Effector memory CD8-positive, alpha-beta T cell (primary cell): ENCODE measurements at regions not wholly inside any gene's neighbourhood (a gene's known extent, or its start where the extent isn't known, plus 50 kb on each side); places are given as distances from the start of the nearest gene placed in this dataset.
"Not testable (repeated sequence)": the region's sequence is repeated elsewhere in the genome, so short reads cannot be mapped to it uniquely, and the experiment has no call there.

Source experiments
- ATAC-seq: fragments of 150-1000 bp; cut with Tn5 transposase; replicated peaks from 2 replicates; pipeline ENCODE4 v1.10.0; 2021; ENCODE audit warnings: mild to moderate bottlenecking, moderate library complexity
- DNase-seq, 3 experiments: peaks; one replicate each; pipeline ENCODE4 v3.0.0; 2021
- H3K27ac Mint-ChIP-seq, 2 donors: one replicate each; pipeline ENCODE4 v1.8.0; 2022; ENCODE audit warnings: mild to moderate bottlenecking in 2 of 2, mixed read lengths in 2 of 2, moderate library complexity in 2 of 2
- H3K27me3 Mint-ChIP-seq, 2 donors: one replicate each; pipeline ENCODE4 v1.8.0; 2022; ENCODE audit warnings: mixed read lengths in 2 of 2
- H3K36me3 Mint-ChIP-seq: one replicate; pipeline ENCODE4 v1.8.0; 2022; ENCODE audit warnings: mild to moderate bottlenecking, moderate library complexity, mixed read lengths; ENCODE audit not compliant: insufficient read depth
- H3K4me1 Mint-ChIP-seq, 2 donors: one replicate each; pipeline ENCODE4 v1.8.0; 2022; ENCODE audit warnings: low read depth in 2 of 2, mixed read lengths in 2 of 2
- H3K4me3 Mint-ChIP-seq, 2 donors: one replicate each; pipeline ENCODE4 v1.8.0; 2022; ENCODE audit warnings: mild to moderate bottlenecking in 2 of 2, mixed read lengths in 2 of 2, moderate library complexity in 2 of 2
- H3K9me3 Mint-ChIP-seq, 2 donors: one replicate each; pipeline ENCODE4 v1.8.0; 2022; ENCODE audit warnings: mixed read lengths in 2 of 2

DNA sequence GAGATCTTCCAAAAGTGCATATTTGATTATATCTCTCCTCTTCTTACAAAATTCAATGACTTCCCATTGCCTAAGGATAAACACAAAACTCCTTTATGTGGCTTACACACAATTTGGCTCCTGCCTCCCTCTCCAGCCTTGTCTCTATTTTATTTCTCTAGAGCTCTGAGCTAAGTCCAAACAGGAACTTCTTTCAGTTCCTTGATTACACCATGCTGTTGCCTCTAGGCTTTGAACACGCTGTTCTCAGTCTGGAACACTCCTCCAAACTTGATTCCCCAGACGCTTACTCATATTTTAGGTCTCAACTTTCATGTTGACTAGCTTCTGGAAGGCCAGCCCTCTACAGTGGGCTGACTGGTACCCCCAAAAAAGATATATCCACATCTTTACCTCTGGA lies 258.5 kb downstream of the COG6 start:
- Mint-ChIP-seq H3K9me3 (no peaks in the 10 kb centered on the region), H3K4me3 (no peak overlapping the region), H3K27me3 (peaks cover 26 to 28% of the 10 kb centered on the region in 2 donors), H3K4me1 (no peaks in the 10 kb centered on the region), H3K36me3 (no peaks in the 10 kb centered on the region), H3K27ac (no peak overlapping the region)
- DNase-seq: no peak
- no peak for ATAC-seq

DNA sequence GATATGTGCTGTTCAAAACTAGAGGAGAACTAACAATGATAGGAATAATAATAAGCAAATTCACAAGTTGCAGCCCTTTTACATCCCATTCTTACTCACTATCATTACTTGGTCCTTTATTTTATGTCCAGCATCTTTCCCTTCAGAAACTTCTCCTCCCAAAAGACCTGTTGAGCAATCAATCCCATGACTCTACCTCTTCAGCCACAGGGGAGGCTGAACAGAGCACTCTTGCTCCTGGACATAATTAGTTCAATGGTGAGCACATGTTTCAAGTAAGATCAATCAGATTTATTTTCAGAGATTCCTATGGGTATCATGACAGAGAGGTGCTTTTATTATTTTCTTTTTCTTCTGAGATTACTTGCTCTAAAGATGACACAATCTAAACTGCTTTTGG lies 260.0 kb downstream of the COG6 start:
- Mint-ChIP-seq H3K4me1 (no peaks in the 10 kb centered on the region), H3K9me3 (no peaks in the 10 kb centered on the region), H3K36me3 (no peaks in the 10 kb centered on the region), H3K27me3 (peaks cover 26 to 33% of the 10 kb centered on the region in 2 donors), H3K27ac (no peak overlapping the region), H3K4me3 (no peak overlapping the region)
- DNase-seq: no peak
- no peak for ATAC-seq

DNA sequence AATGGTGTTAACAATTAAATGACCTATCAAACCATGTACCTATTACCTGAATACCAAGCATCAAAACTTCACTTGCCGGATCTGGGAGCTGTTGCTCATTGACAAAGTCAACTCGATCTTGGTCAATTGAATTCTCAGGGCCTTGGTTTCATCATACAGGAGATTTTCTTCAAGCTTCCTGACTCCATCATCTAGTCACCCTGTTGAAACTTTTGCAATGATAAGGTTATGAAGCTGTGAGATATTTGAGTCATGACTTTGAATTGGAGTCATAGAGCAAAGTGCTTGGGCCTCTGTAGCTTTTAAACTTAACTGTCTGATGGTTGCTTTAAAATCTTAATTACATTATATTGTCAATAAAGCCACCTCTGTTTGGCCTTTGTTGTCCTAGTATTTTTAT lies 260.9 kb downstream of the COG6 start:
- no peaks in the 10 kb centered on the region for H3K36me3 Mint-ChIP-seq
- ATAC-seq: no peak
- no peak overlapping the region for H3K4me3 Mint-ChIP-seq
- DNase-seq: no peak
- H3K27me3 Mint-ChIP-seq: peaks cover 32 to 39% of the 10 kb centered on the region in 2 donors
- no peak overlapping the region for H3K27ac Mint-ChIP-seq
- H3K4me1 Mint-ChIP-seq: no peaks in the 10 kb centered on the region
- no peaks in the 10 kb centered on the region for H3K9me3 Mint-ChIP-seq

DNA sequence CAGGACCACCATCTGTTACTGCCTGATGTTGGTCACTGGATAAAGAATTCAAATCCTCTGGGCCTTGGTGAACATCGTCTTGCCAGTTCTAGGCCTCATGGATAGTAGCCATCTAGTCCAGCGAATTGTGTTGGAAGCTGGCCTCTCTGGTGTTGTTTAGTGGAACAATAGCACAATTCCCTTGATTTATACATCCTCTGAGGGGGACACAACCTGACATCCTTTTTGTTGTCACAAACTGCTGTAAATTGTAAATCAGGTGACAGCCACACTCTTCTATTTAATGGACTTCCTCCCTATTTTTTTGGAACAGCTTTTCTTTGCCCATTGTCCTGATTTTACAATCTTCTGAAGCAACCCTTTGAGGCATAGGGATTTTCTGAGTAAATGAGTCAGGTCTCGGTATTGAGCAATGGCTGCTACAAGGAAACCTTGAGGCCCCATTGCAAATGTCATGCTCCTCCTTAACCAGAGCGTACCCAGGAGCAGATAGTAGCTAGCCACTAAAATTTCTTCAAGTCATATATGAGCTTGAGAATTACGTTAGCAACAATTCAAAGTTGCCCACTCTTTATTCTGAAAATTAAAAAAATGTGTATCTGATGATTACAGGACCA lies 263.3 kb downstream of the COG6 start:
- no peaks in the 10 kb centered on the region for H3K36me3 Mint-ChIP-seq
- H3K4me3 Mint-ChIP-seq: no peak overlapping the region
- no peak for DNase-seq
- no peak for ATAC-seq
- H3K27ac Mint-ChIP-seq: no peak overlapping the region
- no peaks in the 10 kb centered on the region for H3K4me1 Mint-ChIP-seq
- no peaks in the 10 kb centered on the region for H3K9me3 Mint-ChIP-seq
- H3K27me3 Mint-ChIP-seq: peaks cover 25 to 44% of the 10 kb centered on the region in 2 donors

DNA sequence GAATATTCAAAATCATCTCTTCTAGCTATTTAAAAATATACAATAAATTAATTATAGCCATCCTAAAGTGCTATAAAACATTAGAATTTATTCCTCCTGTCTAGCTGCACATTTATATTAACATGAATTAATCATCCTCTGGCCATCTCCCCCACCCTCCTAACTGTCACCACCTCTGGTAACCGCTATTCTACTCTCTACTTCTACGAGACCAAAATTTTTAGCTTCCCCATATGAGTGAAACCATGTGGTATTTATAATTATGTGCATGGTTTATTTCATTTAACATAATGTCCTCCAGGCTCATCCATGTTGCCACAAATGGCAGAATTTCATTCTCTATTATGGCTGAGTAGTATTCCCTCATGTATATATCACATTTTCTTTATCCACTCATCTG lies 265.2 kb downstream of the COG6 start:
- Mint-ChIP-seq H3K36me3 (no peaks in the 10 kb centered on the region), H3K27me3 (peaks cover 17 to 45% of the 10 kb centered on the region in 2 donors), H3K27ac (no peak overlapping the region), H3K4me1 (no peaks in the 10 kb centered on the region), H3K4me3 (no peak overlapping the region), H3K9me3 (no peaks in the 10 kb centered on the region)
- DNase-seq: no peak
- ATAC-seq: no peak

DNA sequence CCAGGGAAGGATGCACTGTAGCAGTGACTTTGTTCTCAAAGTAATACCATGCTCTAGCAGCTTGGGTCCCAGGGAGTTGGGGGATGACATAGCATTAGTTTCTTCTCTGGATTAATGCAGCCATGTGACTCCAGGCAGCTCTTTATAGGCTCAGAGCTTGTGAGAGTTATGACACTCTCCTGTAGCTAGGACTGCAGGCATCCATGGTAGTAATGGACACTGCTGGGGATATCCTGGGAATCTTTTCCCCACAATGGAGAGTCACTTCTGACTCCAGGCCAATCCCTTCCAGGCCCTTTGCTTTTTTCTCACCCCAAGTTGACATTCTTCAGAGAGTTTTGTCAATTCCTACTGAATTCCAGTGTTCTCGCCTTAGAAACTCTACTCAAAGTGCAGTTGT lies 270.9 kb downstream of the COG6 start:
- Mint-ChIP-seq H3K27me3 (peaks cover 47 to 55% of the 10 kb centered on the region in 2 donors), H3K36me3 (no peaks in the 10 kb centered on the region), H3K27ac (no peak overlapping the region), H3K9me3 (no peaks in the 10 kb centered on the region), H3K4me3 (no peak overlapping the region), H3K4me1 (peaks cover 0 to 3% of the 10 kb centered on the region in 2 donors)
- ATAC-seq: no peak
- no peak for DNase-seq

DNA sequence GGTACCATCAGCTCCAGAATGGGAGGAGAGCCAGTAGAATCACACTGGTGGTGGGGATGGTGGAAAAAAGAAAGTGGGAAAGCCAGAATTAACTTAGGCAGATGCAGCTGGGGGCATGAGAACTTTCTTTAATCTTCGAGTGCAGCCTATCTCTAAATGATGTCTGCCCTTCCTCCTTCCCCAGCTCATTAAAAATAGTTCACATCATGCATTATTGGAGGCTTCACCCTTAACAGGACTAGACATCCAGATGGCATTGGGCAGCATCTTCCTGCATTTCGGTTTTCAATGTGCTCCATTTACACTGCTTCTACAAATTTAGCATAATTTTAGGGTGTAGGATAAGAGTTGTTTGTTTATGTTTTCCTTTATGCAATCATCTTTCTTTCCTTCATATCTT lies 272.8 kb downstream of the COG6 start:
- DNase-seq: no peak
- no peak overlapping the region for H3K27ac Mint-ChIP-seq
- no peak overlapping the region for H3K4me3 Mint-ChIP-seq
- peaks cover 0 to 3% of the 10 kb centered on the region in 2 donors for H3K4me1 Mint-ChIP-seq
- H3K9me3 Mint-ChIP-seq: no peaks in the 10 kb centered on the region
- no peaks in the 10 kb centered on the region for H3K36me3 Mint-ChIP-seq
- no peak for ATAC-seq
- H3K27me3 Mint-ChIP-seq: peaks cover 46 to 53% of the 10 kb centered on the region in 2 donors

DNA sequence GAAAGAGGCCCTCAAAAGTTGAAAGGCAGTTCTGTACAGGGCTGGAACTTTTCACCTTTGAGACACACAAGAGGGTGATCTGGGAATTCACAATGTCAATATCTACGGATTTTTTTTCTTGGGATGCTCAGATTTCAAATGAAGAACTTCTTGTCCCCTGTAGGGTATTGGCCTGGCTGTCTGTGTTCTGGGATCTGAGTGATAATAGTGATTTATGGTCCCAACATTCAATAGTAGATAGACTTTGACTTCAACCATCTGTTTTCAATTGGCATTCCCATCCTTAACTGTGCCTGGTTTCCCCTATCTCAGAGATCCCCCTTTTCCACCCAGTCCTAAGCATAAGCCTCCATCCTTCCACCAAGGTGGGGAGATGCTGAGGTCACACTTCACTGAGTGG lies 274.1 kb downstream of the COG6 start:
- no peak for DNase-seq
- no peak overlapping the region for H3K27ac Mint-ChIP-seq
- H3K4me3 Mint-ChIP-seq: no peak overlapping the region
- no peaks in the 10 kb centered on the region for H3K9me3 Mint-ChIP-seq
- H3K27me3 Mint-ChIP-seq: peaks cover 39 to 53% of the 10 kb centered on the region in 2 donors
- H3K36me3 Mint-ChIP-seq: no peaks in the 10 kb centered on the region
- peaks cover 0 to 3% of the 10 kb centered on the region in 2 donors for H3K4me1 Mint-ChIP-seq
- ATAC-seq: no peak

DNA sequence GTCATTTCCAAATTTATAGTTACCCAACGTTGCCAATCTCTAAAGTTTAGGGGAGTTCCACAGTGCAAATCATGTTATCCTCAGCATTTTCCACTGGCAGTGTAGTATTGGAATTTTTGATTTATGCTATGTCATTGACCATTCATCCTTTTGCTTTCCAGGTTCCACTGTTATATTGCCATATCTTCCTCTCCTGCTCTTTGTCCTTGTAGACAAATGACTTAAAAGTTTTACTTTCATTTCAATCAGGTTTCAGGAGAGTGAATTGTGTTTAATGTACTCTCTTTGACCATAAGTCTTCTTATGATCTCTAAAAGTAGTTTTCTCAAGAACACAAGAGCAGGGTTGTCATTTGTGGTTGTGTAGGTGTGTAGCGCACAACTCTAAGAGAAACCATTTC lies 274.6 kb downstream of the COG6 start:
- ATAC-seq (no peak), DNase-seq (no peak)
- H3K36me3 Mint-ChIP-seq: no peaks in the 10 kb centered on the region
- H3K27me3 Mint-ChIP-seq: peaks cover 34 to 50% of the 10 kb centered on the region in 2 donors
- peaks cover 0 to 3% of the 10 kb centered on the region in 2 donors for H3K4me1 Mint-ChIP-seq
- no peak overlapping the region for H3K27ac Mint-ChIP-seq
- no peak overlapping the region for H3K4me3 Mint-ChIP-seq
- no peaks in the 10 kb centered on the region for H3K9me3 Mint-ChIP-seq

DNA sequence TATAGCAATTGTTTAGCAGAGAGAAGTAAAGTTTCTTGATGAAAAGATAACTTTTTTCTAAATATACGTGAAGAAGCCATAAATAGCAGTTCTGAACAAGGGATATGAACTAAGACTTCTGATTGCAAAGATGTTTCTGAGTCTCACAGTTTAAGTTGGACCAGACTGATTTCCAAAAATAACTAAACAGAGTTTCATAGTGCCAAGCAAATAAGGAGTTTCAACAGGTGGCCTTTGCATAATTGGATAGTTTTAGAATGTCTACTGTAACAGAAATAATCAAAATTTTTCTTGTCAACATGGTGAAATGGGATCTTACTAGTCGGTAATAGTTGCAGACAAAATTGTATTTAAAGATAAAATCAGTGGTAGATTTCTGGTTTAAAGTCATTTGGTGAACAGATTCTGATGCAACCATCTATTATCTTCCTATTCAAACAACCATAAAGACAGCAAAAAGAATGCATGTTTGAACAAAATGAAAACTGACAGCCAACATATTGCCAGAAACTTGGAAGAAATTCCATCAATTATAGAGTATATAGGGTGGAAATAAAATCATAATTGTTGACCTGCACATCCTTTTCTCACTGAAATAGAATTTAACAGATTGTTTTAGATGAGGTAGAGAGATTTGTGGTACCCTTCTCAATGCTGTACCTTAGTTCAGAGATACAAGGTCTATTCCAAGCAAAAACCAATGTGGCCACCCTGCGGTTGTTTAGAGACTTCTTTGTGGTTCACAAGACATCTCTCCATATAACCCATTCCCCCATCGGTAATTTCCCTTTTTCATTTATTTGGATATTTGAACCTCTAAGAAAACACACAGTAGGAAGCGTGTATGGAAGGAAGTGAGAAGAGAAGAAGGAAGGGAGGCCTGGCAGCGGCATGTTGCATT lies 275.3 kb downstream of the COG6 start:
- Mint-ChIP-seq H3K4me3 (no peak overlapping the region), H3K4me1 (peaks cover 0 to 3% of the 10 kb centered on the region in 2 donors), H3K27ac (no peak overlapping the region), H3K9me3 (no peaks in the 10 kb centered on the region), H3K36me3 (no peaks in the 10 kb centered on the region), H3K27me3 (peaks cover 28 to 43% of the 10 kb centered on the region in 2 donors)
- DNase-seq: no peak
- no peak for ATAC-seq

DNA sequence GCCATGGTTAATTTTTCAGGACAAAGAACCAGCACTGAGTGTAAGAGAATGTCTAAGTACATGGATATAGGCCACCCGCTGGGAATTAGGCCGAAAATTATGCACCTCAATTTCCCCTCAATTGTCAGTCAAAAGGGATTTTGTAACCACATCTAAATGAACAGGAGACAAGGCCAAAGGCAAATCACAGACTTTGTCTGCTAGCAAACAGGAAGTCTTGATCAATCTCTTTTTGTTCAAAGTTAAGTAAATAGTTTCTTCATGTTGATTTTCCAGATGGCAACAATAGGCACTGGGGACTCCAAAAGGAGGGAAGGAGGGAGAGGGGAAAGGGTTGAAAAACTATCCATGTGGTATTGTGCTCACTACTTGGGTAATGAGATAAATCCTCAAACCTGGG lies 276.0 kb downstream of the COG6 start:
- no peak overlapping the region for H3K27ac Mint-ChIP-seq
- no peak overlapping the region for H3K4me3 Mint-ChIP-seq
- no peaks in the 10 kb centered on the region for H3K9me3 Mint-ChIP-seq
- no peaks in the 10 kb centered on the region for H3K36me3 Mint-ChIP-seq
- peaks cover 22 to 36% of the 10 kb centered on the region in 2 donors for H3K27me3 Mint-ChIP-seq
- ATAC-seq (no peak), DNase-seq (no peak)
- peaks cover 0 to 3% of the 10 kb centered on the region in 2 donors for H3K4me1 Mint-ChIP-seq

DNA sequence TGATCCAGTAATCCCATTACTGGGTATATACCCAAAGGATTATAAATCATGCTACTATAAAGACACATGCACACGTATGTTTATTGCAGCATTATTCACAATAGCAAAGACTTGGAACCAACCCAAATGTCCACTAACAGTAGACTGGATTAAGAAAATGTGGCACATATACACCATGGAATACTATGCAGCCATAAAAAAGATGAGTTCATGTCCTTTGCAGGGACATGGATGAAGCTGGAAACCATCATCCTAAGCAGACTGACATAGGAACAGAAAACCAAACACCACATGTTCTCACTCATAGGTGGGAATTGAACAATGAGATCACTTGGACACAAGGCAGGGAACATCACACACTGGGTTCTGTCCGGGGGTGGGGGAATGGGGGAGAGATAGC lies 277.1 kb downstream of the COG6 start:
- peaks cover 22 to 32% of the 10 kb centered on the region in 2 donors for H3K27me3 Mint-ChIP-seq
- not testable (repeated sequence) for H3K4me1 Mint-ChIP-seq, ATAC-seq, DNase-seq, H3K9me3 Mint-ChIP-seq, H3K27ac Mint-ChIP-seq, H3K4me3 Mint-ChIP-seq, H3K36me3 Mint-ChIP-seq

DNA sequence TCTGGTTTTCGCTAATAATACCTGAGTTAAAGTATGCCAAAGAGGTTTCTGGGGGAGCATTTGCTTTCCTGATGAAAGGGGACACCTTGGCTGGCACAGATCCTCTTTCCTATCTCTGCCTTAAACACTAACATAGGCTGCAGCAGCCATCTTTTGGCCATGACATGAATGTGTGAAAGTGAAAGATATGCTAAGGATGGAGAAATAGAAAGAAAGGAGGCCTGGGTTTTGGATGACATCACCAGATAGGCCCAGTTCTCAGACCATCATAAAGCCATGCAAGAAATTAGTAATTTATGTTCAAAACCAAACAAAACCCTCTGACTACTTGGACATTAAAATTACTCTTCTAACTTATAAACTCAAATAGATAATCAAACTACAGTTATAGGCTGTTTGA lies 279.7 kb downstream of the COG6 start:
- no peak for DNase-seq
- H3K27me3 Mint-ChIP-seq: peaks cover 5 to 10% of the 10 kb centered on the region in 2 donors
- no peak overlapping the region for H3K4me3 Mint-ChIP-seq
- no peaks in the 10 kb centered on the region for H3K36me3 Mint-ChIP-seq
- H3K9me3 Mint-ChIP-seq: no peaks in the 10 kb centered on the region
- H3K4me1 Mint-ChIP-seq: peaks cover 0 to 2% of the 10 kb centered on the region in 2 donors
- no peak for ATAC-seq
- no peak overlapping the region for H3K27ac Mint-ChIP-seq

DNA sequence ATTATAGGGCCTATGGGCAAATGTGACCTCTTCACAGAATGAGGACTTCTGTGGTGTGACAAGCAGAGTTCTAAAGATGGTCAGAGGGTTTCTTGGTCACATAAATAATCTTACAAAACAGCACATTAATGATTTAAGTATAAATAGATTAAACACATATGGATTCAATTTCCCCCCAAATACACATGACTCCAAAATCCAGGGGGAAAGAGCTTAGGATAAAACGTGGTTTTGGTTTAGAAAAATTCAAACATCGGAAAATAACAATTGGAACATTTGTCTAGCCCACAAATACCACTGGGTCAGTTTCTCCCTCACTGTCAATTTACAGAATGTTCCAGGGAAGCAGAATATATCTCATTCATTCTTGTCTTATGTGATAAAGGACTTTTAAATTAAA lies 283.1 kb downstream of the COG6 start:
- ATAC-seq: no peak
- H3K36me3 Mint-ChIP-seq: no peaks in the 10 kb centered on the region
- H3K4me1 Mint-ChIP-seq: peaks cover 4% of the 10 kb centered on the region in 2 donors
- no peak for DNase-seq
- H3K9me3 Mint-ChIP-seq: no peaks in the 10 kb centered on the region
- peaks cover 4 to 10% of the 10 kb centered on the region in 2 donors for H3K27me3 Mint-ChIP-seq
- H3K4me3 Mint-ChIP-seq: no peak overlapping the region
- no peak overlapping the region for H3K27ac Mint-ChIP-seq
